Fibroblast of gingiva (primary cell): ENCODE measurements at regions not wholly inside any gene's neighbourhood (a gene's known extent, or its start where the extent isn't known, plus 50 kb on each side); places are given as distances from the start of the nearest gene placed in this dataset.
"Not testable (repeated sequence)": the region's sequence is repeated elsewhere in the genome, so short reads cannot be mapped to it uniquely, and the experiment has no call there.

ENCODE experiments used
- DNase-seq: peaks from one replicate; pipeline ENCODE4 v3.0.0-alpha.2; 2011; ENCODE audit warnings: low read depth

DNA sequence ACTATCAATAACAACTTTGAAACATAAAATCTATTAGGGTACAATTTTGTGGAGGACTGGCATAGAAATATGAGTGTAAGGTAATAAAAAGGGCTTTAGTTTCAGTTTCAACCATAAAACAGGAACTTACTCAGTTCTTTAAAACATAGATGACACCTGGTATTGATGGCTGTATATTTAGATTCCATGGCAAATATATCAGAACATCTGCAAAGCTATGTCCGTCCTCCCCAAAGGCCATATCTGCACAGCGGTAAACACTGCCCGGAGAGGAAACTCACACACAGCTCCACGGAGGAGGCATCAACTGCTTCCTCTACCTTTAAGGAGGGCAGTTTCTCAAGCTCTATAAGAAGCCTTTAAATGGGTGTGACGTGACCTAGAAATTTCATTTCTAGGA lies 993.3 kb downstream of the BRD1 start:
- no peak for DNase-seq

DNA sequence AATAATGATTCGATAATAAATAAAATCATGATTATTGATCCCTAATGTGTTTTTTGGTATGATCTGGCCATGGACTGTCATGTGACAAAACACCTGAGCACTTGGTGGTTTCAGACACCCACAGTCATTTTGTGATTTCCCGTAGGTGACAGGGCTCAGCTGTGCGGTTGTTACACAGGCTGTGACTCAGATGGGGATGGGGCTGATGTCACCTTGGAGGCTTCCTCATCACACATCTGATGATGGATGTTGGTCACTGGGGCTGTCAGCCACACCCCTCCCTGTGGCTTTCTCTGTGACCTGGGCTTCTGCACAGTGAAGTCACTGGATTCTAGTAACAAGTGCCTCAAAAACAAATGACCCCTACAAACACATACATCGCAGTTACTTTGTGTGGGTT lies 995.1 kb downstream of the BRD1 start:
- DNase-seq = no peak

DNA sequence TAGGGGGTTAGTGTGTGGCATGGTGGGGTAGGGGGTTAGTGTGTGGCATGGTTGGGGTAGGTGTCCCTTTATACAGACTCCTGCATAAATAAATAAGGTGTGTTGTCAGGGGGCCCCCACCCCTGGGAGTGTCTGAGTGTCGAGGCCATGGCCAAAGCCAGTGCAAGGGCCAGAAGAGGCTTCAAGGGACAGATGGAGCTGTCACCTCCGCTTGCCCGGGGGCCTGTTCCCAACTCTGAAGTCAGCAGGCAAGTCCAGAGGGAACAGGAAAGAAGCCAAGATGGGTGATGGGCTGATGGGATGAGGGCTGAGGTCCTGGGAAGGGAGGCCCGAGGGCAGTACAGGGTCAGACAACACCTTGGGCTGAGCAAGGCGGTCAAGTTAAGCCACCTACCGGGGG lies 997.8 kb downstream of the BRD1 start:
- DNase-seq = no peak

DNA sequence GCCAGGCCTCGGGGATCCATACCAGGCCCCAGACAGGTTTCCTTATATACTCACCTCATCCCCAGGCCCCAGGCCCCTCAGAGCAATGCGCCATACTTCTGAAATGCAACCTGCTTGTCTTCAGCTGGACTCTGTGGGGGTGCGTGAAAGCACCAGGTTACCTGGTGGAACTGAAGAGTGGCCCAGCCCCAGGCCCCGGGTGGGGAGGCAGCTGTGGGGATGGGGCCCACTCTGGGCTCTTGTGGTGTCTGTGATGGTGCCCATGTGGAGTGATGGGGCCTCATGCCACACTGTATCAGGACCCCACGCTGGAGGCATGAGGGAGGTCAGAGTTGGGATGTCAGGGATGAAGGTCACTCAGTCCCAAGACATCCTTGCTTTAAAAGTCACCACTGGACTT lies 999.0 kb downstream of the BRD1 start:
- DNase-seq = no peak

DNA sequence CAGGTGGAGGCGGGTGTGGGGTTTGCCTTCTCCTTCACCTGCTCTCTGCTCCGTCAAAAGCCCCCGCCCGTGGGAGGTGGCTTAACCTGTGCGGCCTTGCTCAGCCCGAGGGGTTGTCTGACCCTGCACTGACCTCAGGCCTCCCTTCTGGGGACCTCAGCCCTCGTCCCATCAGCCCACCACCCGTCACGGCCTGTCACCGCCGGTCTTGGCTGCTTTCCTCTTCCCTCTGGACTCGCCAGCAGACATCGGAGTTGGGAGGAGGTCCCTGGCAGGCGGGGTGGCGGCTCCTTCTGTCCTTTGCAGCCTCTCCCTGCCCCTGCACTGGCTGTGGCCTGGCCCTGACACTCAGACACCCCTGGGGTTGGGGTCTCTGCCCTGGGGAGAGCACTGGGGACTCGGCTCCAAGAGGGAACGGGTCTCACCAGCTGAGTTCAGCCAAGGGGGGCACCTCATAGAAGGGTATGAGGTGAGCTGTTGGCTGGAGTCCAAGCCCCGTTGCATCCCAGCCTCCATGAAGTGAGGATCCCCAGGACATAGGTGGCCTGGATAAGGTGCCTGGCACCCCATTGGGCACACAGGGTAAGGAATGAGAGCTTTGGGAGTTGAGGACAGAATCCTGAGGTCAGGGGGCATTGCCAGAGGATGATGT lies 999.6 kb downstream of the BRD1 start:
- no peak for DNase-seq

DNA sequence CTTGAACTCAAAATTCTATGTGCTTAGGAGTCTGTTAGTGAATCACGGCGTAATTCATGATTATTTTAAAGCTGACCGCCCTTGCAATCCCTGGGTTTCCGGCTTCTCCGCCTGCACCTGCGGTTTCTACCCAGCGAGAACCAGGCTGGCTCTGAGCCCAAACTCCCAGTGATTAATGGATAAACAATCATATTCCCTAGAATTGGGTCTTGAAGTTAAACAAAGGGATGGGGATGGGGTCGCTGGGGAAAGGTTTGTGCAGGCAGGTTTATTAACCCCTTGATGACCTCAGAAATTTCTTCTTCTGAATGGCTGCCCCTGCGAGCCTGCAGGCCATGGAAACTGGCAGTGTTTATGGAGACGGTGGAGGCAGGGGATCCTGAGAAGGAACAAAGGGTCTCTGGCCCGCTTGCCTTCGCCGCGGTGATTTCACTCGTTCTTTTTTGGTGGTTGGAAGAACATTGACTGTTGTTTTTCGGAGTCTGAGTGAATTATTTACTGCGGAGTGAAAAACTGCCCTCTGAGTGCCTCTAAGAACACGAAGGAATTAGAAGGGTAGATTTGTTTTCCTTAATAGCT lies 1000.3 kb downstream of the BRD1 start:
- no peak for DNase-seq

DNA sequence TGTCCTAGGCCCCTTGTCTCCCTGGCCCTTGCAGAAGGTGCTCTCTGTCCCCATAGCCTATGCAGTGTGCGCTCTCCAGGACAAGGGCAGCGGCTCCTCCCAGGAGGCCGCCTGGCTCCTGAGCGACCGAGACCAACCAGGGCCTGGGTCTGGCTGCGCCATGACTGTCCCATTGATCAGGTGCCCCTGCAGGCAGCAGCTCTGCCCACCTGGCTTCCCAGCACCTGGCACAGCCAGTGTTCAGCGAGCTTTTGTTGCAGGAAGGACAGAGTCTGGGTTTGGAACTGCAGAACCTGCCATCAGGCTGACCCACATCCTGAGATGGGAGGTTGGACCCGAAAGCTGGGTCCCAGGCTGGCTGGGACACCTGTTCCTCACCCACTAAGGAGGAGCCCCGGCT lies 1001.1 kb downstream of the BRD1 start:
- DNase-seq = no peak

DNA sequence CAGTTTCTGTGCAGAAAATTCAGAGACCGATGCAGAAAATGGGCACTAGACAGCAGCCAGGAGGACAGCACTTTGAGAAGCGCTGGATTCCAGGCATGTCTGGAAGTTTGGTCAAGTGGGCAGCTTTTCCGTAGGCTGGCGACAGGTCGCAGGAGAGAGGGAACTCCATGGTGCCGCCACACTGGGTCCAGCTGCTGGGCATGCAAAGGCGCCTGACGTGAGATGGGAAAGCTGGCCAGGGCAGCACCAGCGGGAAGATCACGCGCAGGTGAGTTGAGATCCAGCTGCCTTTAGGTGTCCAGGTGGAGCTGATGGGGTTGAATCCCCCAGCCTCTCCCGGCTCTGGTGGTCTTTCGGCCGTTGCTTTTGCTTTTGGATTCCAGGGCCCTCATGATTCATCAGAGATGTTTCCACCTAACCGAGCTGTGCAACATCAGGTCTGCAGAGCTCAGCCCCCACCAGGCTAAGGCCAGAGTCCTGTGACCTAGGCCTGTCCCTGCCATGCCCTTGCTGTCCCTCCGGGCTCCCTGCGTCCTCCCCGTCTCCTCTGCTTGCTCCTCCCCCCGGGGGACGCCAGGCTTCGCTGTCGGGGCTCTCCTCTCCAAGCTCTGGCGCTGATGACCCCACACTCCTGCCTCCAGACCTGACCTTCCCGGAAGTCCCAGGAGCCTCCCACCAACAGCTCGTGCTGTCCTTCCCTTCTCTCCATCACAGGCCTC lies 1001.7 kb downstream of the BRD1 start:
- no peak for DNase-seq

DNA sequence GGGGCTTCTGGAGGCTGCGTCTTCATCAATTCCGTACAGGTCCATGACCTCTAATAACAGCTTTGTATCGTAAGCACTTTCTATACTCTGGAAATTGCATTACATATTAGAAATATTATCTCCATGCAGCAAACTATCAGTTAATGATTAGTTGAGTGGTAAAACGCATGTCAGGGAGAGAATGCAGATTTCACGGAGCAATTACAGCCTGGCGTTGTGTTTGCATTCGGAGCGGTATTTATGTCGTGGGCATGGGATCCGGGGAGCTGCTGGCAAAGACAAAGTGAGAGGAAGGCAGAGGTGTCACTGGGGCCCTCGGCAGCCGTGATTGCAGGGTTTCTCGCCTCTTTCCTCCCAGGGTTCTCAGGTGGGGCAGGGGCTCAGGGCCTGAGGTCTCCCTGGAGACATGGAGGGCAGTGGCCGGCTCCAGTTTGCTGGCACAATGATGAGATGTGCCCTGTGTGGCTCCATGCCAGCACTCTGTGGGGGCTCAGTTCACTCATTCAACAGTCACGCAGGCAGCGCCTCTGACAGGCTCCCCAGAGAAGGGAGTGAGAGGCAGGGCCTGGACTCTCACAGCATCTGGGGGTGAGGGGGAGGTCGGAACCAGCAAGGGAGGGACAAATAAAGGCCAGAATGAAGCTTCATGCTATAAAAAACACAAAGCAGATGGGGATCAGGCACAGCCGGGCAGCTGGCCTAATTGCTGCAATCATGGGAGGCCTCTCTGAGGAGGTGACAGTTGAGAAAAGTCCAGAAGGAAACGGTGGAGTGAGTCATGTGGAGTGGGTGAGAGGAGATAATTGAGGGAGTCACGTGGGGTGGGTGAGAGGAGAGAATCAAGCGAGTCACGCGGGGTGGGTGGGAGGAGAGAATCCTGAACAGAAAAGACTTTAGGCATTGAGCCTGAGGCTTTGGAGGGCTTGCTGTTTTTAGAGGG lies 1002.7 kb downstream of the BRD1 start:
- DNase-seq = no peak

DNA sequence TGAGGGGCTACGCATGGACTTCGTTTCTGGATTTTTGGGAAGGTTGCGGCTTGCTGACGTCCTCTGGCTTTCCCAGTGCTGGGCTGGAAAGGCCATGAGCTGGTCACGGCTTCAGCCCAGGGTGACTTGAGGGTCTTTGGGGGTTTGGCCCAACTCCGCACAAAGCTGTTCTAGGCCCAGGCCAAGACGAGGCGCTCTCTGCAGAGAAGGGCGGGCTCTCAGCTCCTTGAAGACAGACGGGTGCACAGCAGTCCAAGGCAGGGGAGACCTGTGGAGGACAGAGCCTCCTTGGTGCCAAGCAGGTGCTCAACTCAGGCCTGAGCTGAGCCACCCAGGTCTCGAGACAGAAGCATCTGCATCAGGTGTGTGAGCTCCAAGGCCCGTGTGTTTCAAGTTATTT lies 1003.7 kb downstream of the BRD1 start:
- DNase-seq = no peak

DNA sequence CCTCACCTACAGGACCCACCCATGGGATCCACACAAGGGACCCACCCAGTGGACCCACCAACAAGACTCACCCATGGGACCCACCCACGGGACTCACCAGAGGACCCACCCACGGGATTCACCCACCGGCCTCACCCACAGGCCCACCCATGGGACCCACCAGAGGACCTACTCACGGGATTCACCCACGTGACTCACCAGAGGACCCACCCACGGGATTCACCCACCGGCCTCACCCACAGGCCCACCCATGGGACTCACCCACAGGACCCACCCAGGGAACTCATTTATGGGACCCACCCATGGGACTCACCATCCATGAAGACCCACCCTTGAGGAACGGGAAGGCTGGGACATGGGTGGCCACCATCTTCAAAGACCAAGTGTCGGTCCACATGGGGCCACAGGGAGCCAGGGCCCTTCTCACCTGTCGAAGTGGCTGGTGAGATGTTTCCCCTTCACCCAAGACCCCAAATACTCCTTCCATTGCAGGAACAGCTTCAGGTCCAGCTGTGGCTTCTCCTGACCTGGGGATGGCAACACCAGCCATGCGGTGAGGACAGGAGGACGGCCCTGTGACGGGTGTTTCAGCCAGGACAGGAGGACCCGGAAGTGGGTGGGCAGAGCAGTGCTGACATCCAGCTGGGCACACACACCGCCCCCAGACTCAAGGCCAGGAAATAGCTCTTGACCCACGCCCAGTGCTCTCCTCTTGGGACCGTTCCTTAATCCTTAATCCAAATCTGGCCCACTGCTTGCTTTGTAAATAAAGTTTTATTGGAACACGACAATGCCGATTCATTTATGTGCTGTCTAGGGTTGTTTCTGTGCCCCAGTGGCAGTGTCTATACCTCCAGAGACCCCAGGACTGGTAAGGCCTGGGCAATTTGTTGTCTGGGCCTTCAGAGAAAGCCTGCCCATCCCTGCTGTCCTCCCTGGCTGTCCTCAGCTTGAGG lies 1005.1 kb downstream of the BRD1 start:
- no peak for DNase-seq

DNA sequence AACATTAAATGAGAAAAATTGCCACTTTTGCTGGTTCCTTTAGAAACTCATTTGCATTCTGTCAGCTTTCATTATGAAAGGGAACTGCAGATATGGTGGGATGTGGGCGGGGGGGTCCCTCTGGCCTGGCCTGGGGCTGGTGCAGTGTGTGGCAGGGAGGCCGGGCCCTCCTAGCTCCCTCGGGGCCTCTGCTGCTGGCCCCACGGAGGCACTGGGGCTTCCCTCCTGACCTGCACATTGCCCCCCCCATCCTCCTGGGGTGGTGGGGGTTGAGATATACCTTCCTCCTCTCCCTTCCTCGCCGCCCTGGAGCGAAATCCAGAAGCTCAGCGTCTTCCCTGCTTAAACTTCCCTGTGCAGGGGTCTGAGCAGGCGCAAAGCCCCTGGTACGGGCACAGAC lies 1005.9 kb downstream of the BRD1 start:
- DNase-seq = no peak

DNA sequence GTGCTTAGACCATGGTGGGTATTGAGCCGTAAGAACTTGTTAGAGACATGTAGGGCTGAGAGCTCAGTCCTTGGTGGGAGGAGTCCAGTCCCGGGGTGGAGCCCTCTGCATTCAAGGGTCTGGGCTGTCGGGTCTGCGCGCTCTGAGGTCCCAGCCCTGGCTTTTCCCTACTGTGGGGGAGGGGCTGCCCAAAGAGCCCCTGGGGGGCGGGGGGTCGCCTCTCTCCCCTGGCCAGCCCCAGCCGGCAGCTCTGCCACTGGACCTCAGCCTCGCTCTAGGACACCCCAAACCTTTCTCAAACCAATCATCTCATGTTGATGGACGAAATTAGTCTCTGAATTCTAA lies 1006.4 kb downstream of the BRD1 start:
- DNase-seq = no peak

DNA sequence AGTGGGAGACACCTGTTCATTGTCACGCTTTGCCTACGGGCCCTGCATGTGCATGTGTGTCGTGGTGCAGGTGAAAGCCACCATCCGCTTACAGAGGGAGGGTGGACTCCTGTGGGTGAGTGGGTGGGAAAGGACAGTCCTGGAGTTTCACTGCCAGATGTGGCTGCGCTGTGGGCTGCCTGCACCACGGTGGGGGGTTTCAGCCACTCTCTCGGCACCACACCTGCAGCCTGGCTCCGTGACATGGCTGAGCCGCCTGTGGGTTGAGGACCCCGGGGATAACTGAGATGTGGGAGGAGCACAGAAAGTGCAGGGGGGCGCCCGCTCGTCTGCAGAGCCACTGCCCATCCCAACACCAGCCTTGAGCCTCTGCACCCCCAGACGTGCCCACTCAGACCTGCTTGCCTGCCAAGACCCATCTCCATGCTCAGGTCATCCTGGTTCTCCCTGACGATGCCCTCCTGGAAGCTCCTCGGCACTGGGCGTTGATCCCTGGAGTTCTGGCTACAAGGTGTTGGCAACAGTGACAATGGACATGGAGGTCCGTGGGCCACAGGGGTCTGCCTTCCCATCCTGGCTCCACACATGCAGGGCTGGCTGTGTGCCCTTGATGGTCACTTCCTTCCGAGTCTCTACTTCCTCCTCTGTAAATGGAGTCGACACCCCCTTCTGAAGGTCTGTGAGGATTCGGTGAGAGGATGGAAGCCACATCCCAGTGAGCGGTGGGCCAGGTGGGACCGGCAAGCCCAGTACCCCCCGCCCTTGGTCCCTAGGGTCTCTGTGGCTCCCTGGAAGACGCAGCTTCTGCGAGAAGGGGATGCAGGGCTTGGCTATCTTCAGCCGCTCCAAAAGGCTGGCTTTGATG lies 1007.0 kb downstream of the BRD1 start:
- DNase-seq = no peak

DNA sequence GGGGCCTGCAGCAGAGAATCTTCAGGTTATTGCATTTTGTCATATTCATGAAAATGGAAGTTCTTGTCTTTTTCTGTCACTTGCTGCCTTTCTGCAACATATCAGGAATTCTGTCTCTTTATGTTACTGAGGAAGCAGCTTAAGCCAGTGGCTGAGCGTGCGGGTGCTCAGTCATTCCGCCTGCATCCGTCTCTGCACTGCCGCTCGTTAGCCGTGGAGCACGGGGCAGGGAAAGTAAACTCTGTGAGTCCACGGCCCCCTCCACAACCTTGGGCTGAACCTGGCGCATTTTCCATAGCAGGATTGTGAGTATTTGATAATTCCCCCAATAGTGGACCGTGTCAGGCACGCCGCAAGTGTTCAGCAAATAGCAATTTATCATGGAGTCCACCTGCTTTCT lies 1007.7 kb downstream of the BRD1 start:
- no peak for DNase-seq

DNA sequence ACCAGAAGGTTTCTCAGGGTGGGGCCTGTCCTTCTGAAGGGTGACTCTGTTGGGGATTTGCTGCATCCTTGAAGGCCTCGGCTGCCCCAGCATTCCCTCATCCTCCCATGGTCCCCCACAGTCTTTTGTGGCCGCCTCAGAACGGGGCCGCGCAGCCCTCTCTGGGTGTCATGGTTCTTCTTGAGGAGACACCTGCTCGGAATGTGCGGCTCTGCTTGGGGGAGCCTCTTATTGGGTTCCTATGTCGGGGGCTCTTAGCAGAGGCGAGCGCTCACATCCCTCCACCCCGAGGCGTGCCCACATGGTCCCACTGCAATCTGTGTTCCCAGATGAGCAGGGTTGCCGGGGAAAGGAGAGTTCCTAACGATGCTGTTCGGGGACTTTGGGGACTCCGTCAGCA lies 1008.4 kb downstream of the BRD1 start:
- no peak for DNase-seq

DNA sequence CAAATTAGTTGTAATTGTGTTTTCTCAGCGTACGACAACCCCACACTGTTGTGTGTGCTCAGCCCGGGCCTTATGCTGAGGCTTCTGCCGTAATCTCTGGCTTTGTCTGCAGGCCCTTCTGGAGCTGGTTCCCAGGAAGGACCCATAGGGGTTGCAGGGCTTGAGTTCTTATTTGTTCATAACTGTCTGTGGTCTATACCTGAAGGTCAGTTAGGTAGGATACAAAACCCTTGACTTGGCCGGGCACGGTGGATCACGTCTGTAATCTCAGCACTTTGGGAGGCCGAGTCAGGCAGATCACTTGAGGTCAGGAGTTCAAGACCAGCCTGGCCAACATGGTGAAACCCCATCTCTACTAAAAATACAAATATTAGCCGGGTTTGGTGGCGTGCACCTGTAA lies 1010.2 kb downstream of the BRD1 start:
- not testable (repeated sequence) for DNase-seq

DNA sequence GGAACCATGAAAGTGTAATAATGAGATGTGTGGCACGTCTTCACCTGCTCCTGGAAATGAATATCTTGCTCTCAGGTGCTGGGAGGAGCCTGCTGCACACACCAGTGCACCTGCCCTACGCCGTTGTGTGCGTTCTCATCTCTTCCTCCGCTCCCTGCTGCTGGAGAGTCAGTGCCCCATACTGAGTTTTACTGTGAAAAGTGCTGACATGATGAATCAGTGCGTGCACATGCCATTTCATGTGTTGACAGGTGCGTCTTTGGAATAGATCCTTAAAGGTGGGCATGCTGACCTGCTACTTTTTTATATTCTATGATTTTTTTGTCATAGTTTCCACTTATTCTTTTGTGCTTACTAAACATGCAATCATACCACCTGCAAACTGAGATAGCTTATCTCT lies 1015.8 kb downstream of the BRD1 start:
- DNase-seq = no peak

DNA sequence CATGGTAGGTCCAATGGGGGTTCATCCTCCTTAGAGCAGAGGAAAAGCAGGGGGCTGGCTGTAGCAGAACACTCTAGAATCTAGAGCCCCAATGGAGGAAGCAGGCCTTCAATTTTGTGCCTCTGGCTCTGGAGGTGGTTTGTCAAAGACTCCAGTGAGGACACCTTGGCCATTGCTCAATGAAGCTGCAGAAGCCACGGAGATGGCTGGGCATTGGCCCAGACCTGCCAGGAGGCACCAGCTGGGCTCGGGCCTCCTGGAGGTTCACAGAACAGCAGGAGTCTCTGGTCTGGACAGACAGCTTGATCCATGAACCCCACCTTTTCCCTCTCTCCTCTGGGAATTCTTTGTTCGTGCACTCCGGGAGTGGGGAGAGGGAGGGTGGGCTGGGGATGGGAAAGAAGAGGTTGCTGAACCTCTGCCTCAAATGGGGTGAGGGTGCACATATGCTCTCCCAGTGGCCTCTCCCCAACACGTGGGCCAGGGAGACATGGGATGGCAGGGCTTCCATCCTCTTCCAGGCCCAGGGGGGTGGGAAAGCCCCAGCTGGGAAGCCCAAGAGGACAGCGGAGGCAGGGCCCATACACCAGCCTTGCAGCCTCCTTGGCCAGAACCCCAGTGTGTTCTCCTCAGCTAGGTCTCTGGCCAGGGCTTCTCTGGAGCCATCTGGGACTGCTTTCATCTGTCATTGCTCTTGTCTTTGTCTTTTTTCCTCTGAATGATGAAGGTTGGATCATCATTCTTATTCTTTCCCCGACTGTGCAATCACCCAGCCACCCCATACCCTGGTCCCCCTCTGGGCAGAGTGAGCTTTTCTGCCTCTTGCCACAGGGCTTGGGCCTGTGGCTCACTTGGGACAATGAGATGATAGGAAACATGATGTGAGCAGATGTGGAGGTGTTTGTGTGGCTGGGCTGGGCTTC lies 1019.4 kb downstream of the BRD1 start:
- no peak for DNase-seq
